TTC549 (cell line): ENCODE measurements at regions not wholly inside any gene's neighbourhood (a gene's known extent, or its start where the extent isn't known, plus 50 kb on each side); places are given as distances from the start of the nearest gene placed in this dataset.
"Not testable (repeated sequence)": the region's sequence is repeated elsewhere in the genome, so short reads cannot be mapped to it uniquely, and the experiment has no call there.

ENCODE experiments used
- FAIRE-seq: peaks from 2 replicates; lab custom pipeline; 2012; peaks lifted over from hg19 to GRCh38; lab: Jason Lieb, UNC

- FAIRE-seq, result not testable (repeated sequence)
Observed at GRCh38 chr18:8992500-8992899, 110.0 kb upstream of the NDUFV2 start.

- no peak for FAIRE-seq
Observed at GRCh38 chr18:8994603-8995002, 107.9 kb upstream of the NDUFV2 start.

GRCh38 chr18:8995096-8995495 is 107.4 kb upstream of the NDUFV2 start:
- no peak for FAIRE-seq

- no peak for FAIRE-seq
Observed at GRCh38 chr18:8996771-8997432, 105.6 kb upstream of the NDUFV2 start.

GRCh38 chr18:8997634-8998033 is 104.9 kb upstream of the NDUFV2 start:
- no peak for FAIRE-seq

- FAIRE-seq, result no peak
Observed at GRCh38 chr18:8998481-8999217, 103.8 kb upstream of the NDUFV2 start.

GRCh38 chr18:8999872-9000271 is 102.6 kb upstream of the NDUFV2 start:
- FAIRE-seq, result no peak

- FAIRE-seq, result no peak
Observed at GRCh38 chr18:9000733-9001132, 101.8 kb upstream of the NDUFV2 start.

- FAIRE-seq, result no peak
Observed at GRCh38 chr18:9001209-9001608, 101.3 kb upstream of the NDUFV2 start.

GRCh38 chr18:9003406-9004100 is 98.9 kb upstream of the NDUFV2 start:
- no peak for FAIRE-seq

GRCh38 chr18:9004308-9004707 is 98.2 kb upstream of the NDUFV2 start:
- FAIRE-seq, result not testable (repeated sequence)

- FAIRE-seq, result not testable (repeated sequence)
Observed at GRCh38 chr18:9007700-9008099, 94.8 kb upstream of the NDUFV2 start.

- no peak for FAIRE-seq
Observed at GRCh38 chr18:9008200-9008708, 94.2 kb upstream of the NDUFV2 start.

- FAIRE-seq, result no peak
Observed at GRCh38 chr18:9008709-9009635, 93.5 kb upstream of the NDUFV2 start.

- FAIRE-seq, result no peak
Observed at GRCh38 chr18:9009703-9010488, 92.6 kb upstream of the NDUFV2 start.

- no peak for FAIRE-seq
Observed at GRCh38 chr18:9011431-9011830, 91.1 kb upstream of the NDUFV2 start.

- no peak for FAIRE-seq
Observed at GRCh38 chr18:9013926-9014373, 88.5 kb upstream of the NDUFV2 start.

GRCh38 chr18:9015689-9016088 is 86.8 kb upstream of the NDUFV2 start:
- FAIRE-seq, result no peak

GRCh38 chr18:9016633-9017166 is 85.8 kb upstream of the NDUFV2 start:
- no peak for FAIRE-seq

GRCh38 chr18:9017167-9017904 is 85.2 kb upstream of the NDUFV2 start:
- no peak for FAIRE-seq
